Trophoblast cell (in vitro differentiated cells and primary cell): ENCODE measurements at regions not wholly inside any gene's neighbourhood (a gene's known extent, or its start where the extent isn't known, plus 50 kb on each side); places are given as distances from the start of the nearest gene placed in this dataset.

Source experiments
- DNase-seq, 2 donors: peaks; one replicate each; pipeline ENCODE4 v3.0.0-alpha.2; 2016
- H2AFZ ChIP-seq: 2 replicates; pipeline ENCODE4 v1.6.1; 2013; ENCODE audit warnings: low read length, moderate library complexity, mild to moderate bottlenecking; ENCODE audit not compliant: insufficient read depth, poor library complexity
- H2AK5ac ChIP-seq: 2 replicates; pipeline ENCODE4 v1.6.1; 2013; ENCODE audit warnings: mild to moderate bottlenecking, low read length
- H2BK120ac ChIP-seq: 2 replicates; pipeline ENCODE4 v1.6.1; 2013; ENCODE audit warnings: low read length, mild to moderate bottlenecking, moderate library complexity; ENCODE audit not compliant: insufficient read depth, poor library complexity
- H2BK12ac ChIP-seq: 2 replicates; pipeline ENCODE4 v1.6.1; 2013; ENCODE audit warnings: mild to moderate bottlenecking, low read length, moderate library complexity
- H2BK5ac ChIP-seq: 2 replicates; pipeline ENCODE4 v1.6.1; 2013; ENCODE audit warnings: low read length, low read depth, moderate library complexity, mild to moderate bottlenecking; ENCODE audit not compliant: poor library complexity
- H3K14ac ChIP-seq: 2 replicates; pipeline ENCODE4 v1.6.1; 2013; ENCODE audit warnings: mild to moderate bottlenecking, low read length
- H3K18ac ChIP-seq: 2 replicates; pipeline ENCODE4 v1.6.1; 2013; ENCODE audit warnings: mild to moderate bottlenecking, low read length
- H3K23ac ChIP-seq: 2 replicates; pipeline ENCODE4 v1.6.1; 2013; ENCODE audit warnings: low read length
- H3K27ac ChIP-seq: 2 replicates; pipeline ENCODE4 v1.5.1; 2013; ENCODE audit warnings: low read depth, mild to moderate bottlenecking, inconsistent platforms, low read length, moderate library complexity
- H3K27me3 ChIP-seq: 2 replicates; pipeline ENCODE4 v1.6.1; 2013; ENCODE audit warnings: inconsistent platforms, mild to moderate bottlenecking, low read length, moderate library complexity; ENCODE audit not compliant: insufficient read depth
- H3K36me3 ChIP-seq, 2 experiments: 1 replicate in 1 of 2; 2 replicates in 1 of 2; pipeline ENCODE4 v1.6.1; 2013; ENCODE audit warnings: low read length in 2 of 2, mild to moderate bottlenecking in 2 of 2, moderate library complexity in 1 of 2; ENCODE audit not compliant: insufficient read depth in 2 of 2, control insufficient read depth in 1 of 2
- H3K4ac ChIP-seq: 2 replicates; pipeline ENCODE4 v1.6.1; 2013; ENCODE audit warnings: low read depth, mild to moderate bottlenecking, low read length, moderate library complexity
- H3K4me1 ChIP-seq, 2 experiments: 1 replicate in 1 of 2; 2 replicates in 1 of 2; pipeline ENCODE4 v1.6.1; 2013; ENCODE audit warnings: low read length in 2 of 2, mild to moderate bottlenecking in 2 of 2, moderate library complexity in 1 of 2; ENCODE audit not compliant: insufficient read depth in 2 of 2, control insufficient read depth in 1 of 2
- H3K4me2 ChIP-seq: 2 replicates; pipeline ENCODE4 v1.6.1; 2013; ENCODE audit warnings: inconsistent platforms, mild to moderate bottlenecking, low read length, moderate library complexity
- H3K4me3 ChIP-seq: 2 replicates; pipeline ENCODE4 v1.5.1; 2013; ENCODE audit warnings: mild to moderate bottlenecking, low read depth, low read length, inconsistent platforms
- H3K79me1 ChIP-seq: one replicate; pipeline ENCODE4 v1.6.1; 2013; ENCODE audit warnings: low read length
- H3K79me2 ChIP-seq: 2 replicates; pipeline ENCODE4 v1.6.1; 2013; ENCODE audit warnings: low read length, mild to moderate bottlenecking; ENCODE audit not compliant: control insufficient read depth, insufficient read depth, poor library complexity
- H3K9ac ChIP-seq: 2 replicates; pipeline ENCODE4 v1.6.1; 2013; ENCODE audit warnings: mild to moderate bottlenecking, low read length
- H3K9me3 ChIP-seq: 2 replicates; pipeline ENCODE4 v1.6.1; 2013; ENCODE audit warnings: low read depth, mild to moderate bottlenecking, control low read depth, inconsistent platforms, low read length; ENCODE audit not compliant: insufficient read depth
- H4K12ac ChIP-seq: 2 replicates; pipeline ENCODE4 v1.6.1; 2013; ENCODE audit warnings: low read depth, mild to moderate bottlenecking, low read length, moderate library complexity
- H4K8ac ChIP-seq: 2 replicates; pipeline ENCODE4 v1.6.1; 2013; ENCODE audit warnings: low read depth, mild to moderate bottlenecking, low read length, moderate library complexity
- H4K91ac ChIP-seq: one replicate; pipeline ENCODE4 v1.6.1; 2013; ENCODE audit warnings: low read depth, mild to moderate bottlenecking, low read length, moderate library complexity
- WGBS: extraction: QIAGEN DNeasy Blood & Tissue Kit; methylation state at CpG from one replicate; pipeline ENCODE4 v1.1.7; 2013; ENCODE audit warnings: missing lambda C conversion rate; ENCODE audit not compliant: insufficient read length, insufficient coverage; ENCODE audit errors: extremely low coverage; 5-methylcytosine and 5-hydroxymethylcytosine counted together

GRCh38 chr12:127579446-127579845 lies 687.5 kb upstream of the TMEM132C start:
- no peaks in the 10 kb centered on the region for H3K27me3 ChIP-seq
- no peak overlapping the region for H2AFZ ChIP-seq
- no peak overlapping the region for H3K4ac ChIP-seq
- H3K9ac ChIP-seq = no peak overlapping the region
- WGBS = no CpG with 5 or more reads among the region's 1 CpG
- H3K4me3 ChIP-seq = no peak overlapping the region
- H3K4me1 ChIP-seq = no peaks in the 10 kb centered on the region
- no peak overlapping the region for H3K27ac ChIP-seq
- no peaks in the 10 kb centered on the region for H3K79me1 ChIP-seq
- H3K4me2 ChIP-seq = no peak overlapping the region
- H4K8ac ChIP-seq = no peak overlapping the region
- H3K18ac ChIP-seq = no peak overlapping the region
- no peaks in the 10 kb centered on the region for H3K79me2 ChIP-seq
- no peaks in the 10 kb centered on the region for H3K36me3 ChIP-seq
- no peak overlapping the region for H2BK120ac ChIP-seq
- H4K12ac ChIP-seq = no peak overlapping the region
- no peaks in the 10 kb centered on the region for H3K9me3 ChIP-seq
- no peak overlapping the region for H3K14ac ChIP-seq
- no peak overlapping the region for H3K23ac ChIP-seq
- DNase-seq = no peak
- no peak overlapping the region for H2AK5ac ChIP-seq
- no peak overlapping the region for H4K91ac ChIP-seq
- no peak overlapping the region for H2BK12ac ChIP-seq
- no peak overlapping the region for H2BK5ac ChIP-seq

- H4K91ac ChIP-seq = no peak overlapping the region
Observed at GRCh38 chr12:127582074-127582473, 684.9 kb upstream of the TMEM132C start.

GRCh38 chr12:127583041-127583440 lies 683.9 kb upstream of the TMEM132C start:
- Histone ChIP-seq H3K9me3 (no peaks in the 10 kb centered on the region), H3K4me1 (no peaks in the 10 kb centered on the region), H3K4me3 (no peak overlapping the region), H3K79me2 (no peaks in the 10 kb centered on the region), H3K27me3 (no peaks in the 10 kb centered on the region), H3K36me3 (no peaks in the 10 kb centered on the region), H2BK120ac (no peak overlapping the region), H3K4me2 (no peak overlapping the region), H2BK5ac (no peak overlapping the region), H3K79me1 (no peaks in the 10 kb centered on the region), H3K14ac (no peak overlapping the region), H4K8ac (no peak overlapping the region), H2AFZ (no peak overlapping the region), H2AK5ac (no peak overlapping the region), H3K9ac (no peak overlapping the region), H3K23ac (no peak overlapping the region), H2BK12ac (no peak overlapping the region), H4K91ac (no peak overlapping the region), H4K12ac (no peak overlapping the region), H3K18ac (no peak overlapping the region), H3K4ac (no peak overlapping the region), H3K27ac (no peak overlapping the region)
- WGBS = no CpG with 5 or more reads among the region's 4 CpGs
- no peak for DNase-seq

More at GRCh38 chr12:127582074-127582473, 684.9 kb upstream of the TMEM132C start:
- Histone ChIP-seq H4K8ac (no peak overlapping the region), H2AFZ (no peak overlapping the region), H3K27ac (no peak overlapping the region), H2BK120ac (no peak overlapping the region), H2BK12ac (no peak overlapping the region), H4K12ac (no peak overlapping the region), H2BK5ac (no peak overlapping the region), H3K27me3 (no peaks in the 10 kb centered on the region), H3K9ac (no peak overlapping the region), H3K4me2 (no peak overlapping the region), H3K23ac (no peak overlapping the region), H3K4me3 (no peak overlapping the region), H3K4ac (no peak overlapping the region), H3K79me1 (no peaks in the 10 kb centered on the region), H3K36me3 (no peaks in the 10 kb centered on the region), H3K9me3 (no peaks in the 10 kb centered on the region), H3K79me2 (no peaks in the 10 kb centered on the region), H3K4me1 (no peaks in the 10 kb centered on the region), H3K14ac (no peak overlapping the region), H2AK5ac (no peak overlapping the region), H3K18ac (no peak overlapping the region)
- WGBS = no CpG with 5 or more reads among the region's 6 CpGs
- DNase-seq = no peak

- H3K4me1 ChIP-seq = peaks cover 7% of the 10 kb centered on the region in 2 experiments
- H4K8ac ChIP-seq = no peak overlapping the region
- H3K4me3 ChIP-seq = no peak overlapping the region
- H3K4me2 ChIP-seq = no peak overlapping the region
- no peak overlapping the region for H3K14ac ChIP-seq
- no peaks in the 10 kb centered on the region for H3K9me3 ChIP-seq
- H3K79me2 ChIP-seq = no peaks in the 10 kb centered on the region
- H4K91ac ChIP-seq = no peak overlapping the region
- no peak overlapping the region for H3K23ac ChIP-seq
- no peaks in the 10 kb centered on the region for H3K27me3 ChIP-seq
- no peak overlapping the region for H2AK5ac ChIP-seq
- H2BK5ac ChIP-seq = no peak overlapping the region
- no peaks in the 10 kb centered on the region for H3K36me3 ChIP-seq
- no peak overlapping the region for H3K18ac ChIP-seq
- no peak overlapping the region for H2AFZ ChIP-seq
- H2BK12ac ChIP-seq = no peak overlapping the region
- no CpG with 5 or more reads among the region's 7 CpGs for WGBS
- H2BK120ac ChIP-seq = no peak overlapping the region
- H3K79me1 ChIP-seq = no peaks in the 10 kb centered on the region
- no peak for DNase-seq
- H3K4ac ChIP-seq = no peak overlapping the region
- H4K12ac ChIP-seq = no peak overlapping the region
- no peak overlapping the region for H3K27ac ChIP-seq
- H3K9ac ChIP-seq = no peak overlapping the region
Observed at GRCh38 chr12:127588249-127588648, 678.7 kb upstream of the TMEM132C start.
